SK-N-SH treated with all-trans-retinoic acid at 6 μM for 48 hours (cell line): ENCODE measurements at regions not wholly inside any gene's neighbourhood (a gene's known extent, or its start where the extent isn't known, plus 50 kb on each side); places are given as distances from the start of the nearest gene placed in this dataset.

Experiments used
- ATAC-seq: fragments of 200-7000 bp; cut with Tn5 transposase; 3 replicates; pipeline ENCODE4 v1.9.1; 2020; ENCODE audit warnings: mild to moderate bottlenecking, moderate library complexity
- ARNTL ChIP-seq: fragments of 450-650 bp; formaldehyde crosslinking; IDR thresholded peaks from 2 replicates; pipeline ENCODE4 v1.5.0; 2020; ENCODE audit warnings: low read depth, mild to moderate bottlenecking, moderate library complexity, borderline replicate concordance
- CREB5 ChIP-seq: fragments of 250-450 bp; sonication (Bioruptor Pico); IDR thresholded peaks from 2 replicates; pipeline ENCODE4 v1.5.1; 2020; ENCODE audit warnings: low read depth, mild to moderate bottlenecking, moderate library complexity
- CSDC2 ChIP-seq: fragments of 250-450 bp; sonication (Bioruptor Pico); IDR thresholded peaks from 2 replicates; pipeline ENCODE4 v1.5.0; 2020; ENCODE audit warnings: mild to moderate bottlenecking, moderate library complexity
- ESRRG ChIP-seq: fragments of 250-450 bp; sonication (Bioruptor Pico); IDR thresholded peaks from 2 replicates; pipeline ENCODE4 v1.6.1; 2021; ENCODE audit warnings: mild to moderate bottlenecking
- GLIS3 ChIP-seq: fragments of 250-450 bp; sonication (Bioruptor Pico); IDR thresholded peaks from 2 replicates; pipeline ENCODE4 v1.5.0; 2020; ENCODE audit warnings: mild to moderate bottlenecking, moderate library complexity
- OSR1 ChIP-seq: fragments of 250-450 bp; sonication (Bioruptor Pico); IDR thresholded peaks from 2 replicates; pipeline ENCODE4 v1.8.0; 2022; ENCODE audit warnings: moderate library complexity, mild to moderate bottlenecking, inconsistent platforms
- PATZ1 ChIP-seq: fragments of 250-450 bp; sonication (Bioruptor Pico); IDR thresholded peaks from 2 replicates; pipeline ENCODE4 v1.8.0; 2020; ENCODE audit warnings: mild to moderate bottlenecking, moderate library complexity, borderline replicate concordance
- POU6F1 ChIP-seq: fragments of 250-450 bp; sonication (Bioruptor Pico); IDR thresholded peaks from 2 replicates; pipeline ENCODE4 v1.8.0; 2021; ENCODE audit warnings: low read depth, mild to moderate bottlenecking, moderate library complexity, borderline replicate concordance
- PPARA ChIP-seq: fragments of 250-450 bp; sonication (Bioruptor Pico); IDR thresholded peaks from 2 replicates; pipeline ENCODE4 v1.5.0; 2020; ENCODE audit warnings: mild to moderate bottlenecking, borderline replicate concordance
- RARB ChIP-seq: fragments of 250-450 bp; sonication (Bioruptor Pico); IDR thresholded peaks from 2 replicates; pipeline ENCODE4 v1.8.0; 2021; ENCODE audit warnings: mild to moderate bottlenecking, moderate library complexity
- SNAI2 ChIP-seq: fragments of 250-450 bp; sonication (Bioruptor Pico); IDR thresholded peaks from 2 replicates; pipeline ENCODE4 v1.5.0; 2020; ENCODE audit warnings: mild to moderate bottlenecking, moderate library complexity
- TCF4 ChIP-seq: fragments of 250-450 bp; sonication (Bioruptor Pico); IDR thresholded peaks from 2 replicates; pipeline ENCODE4 v1.8.0; 2021; ENCODE audit warnings: mild to moderate bottlenecking, moderate library complexity, borderline replicate concordance
- TOX ChIP-seq: fragments of 250-450 bp; sonication (Bioruptor Pico); IDR thresholded peaks from 2 replicates; pipeline ENCODE4 v1.8.0; 2021; ENCODE audit warnings: mild to moderate bottlenecking, moderate library complexity, borderline replicate concordance
- TSHZ2 ChIP-seq: fragments of 250-450 bp; sonication (Bioruptor Pico); IDR thresholded peaks from 2 replicates; pipeline ENCODE4 v1.5.0; 2020; ENCODE audit warnings: mild to moderate bottlenecking, moderate library complexity
- ZFP30 ChIP-seq: fragments of 450-650 bp; formaldehyde crosslinking; IDR thresholded peaks from 2 replicates; pipeline ENCODE4 v1.5.0; 2022; ENCODE audit warnings: mild to moderate bottlenecking, moderate library complexity
- ZNF565 ChIP-seq: fragments of 450-650 bp; formaldehyde crosslinking; conservative IDR thresholded peaks from 2 replicates; pipeline ENCODE4 v1.5.0; 2020; ENCODE audit warnings: low read depth, mild to moderate bottlenecking, moderate library complexity
- ZNF70 ChIP-seq: fragments of 450-650 bp; formaldehyde crosslinking; IDR thresholded peaks from 2 replicates; pipeline ENCODE4 v1.5.0; 2020; ENCODE audit warnings: mild to moderate bottlenecking, moderate library complexity
- ZNF8 ChIP-seq: fragments of 450-650 bp; formaldehyde crosslinking; IDR thresholded peaks from 2 replicates; pipeline ENCODE4 v1.5.0; 2020; ENCODE audit warnings: mild to moderate bottlenecking, moderate library complexity

- TF ChIP-seq ZNF565 (CRISPR knock-in tag): no peak
- TF ChIP-seq ZNF8 (CRISPR knock-in tag): no peak
- no peak for TF ChIP-seq ARNTL
- no peak for TF ChIP-seq POU6F1 (CRISPR knock-in tag)
- no peak for TF ChIP-seq ZNF70 (CRISPR knock-in tag)
- no peak for TF ChIP-seq OSR1 (CRISPR knock-in tag)
- no peak for TF ChIP-seq SNAI2
- no peak for TF ChIP-seq PPARA (CRISPR knock-in tag)
- TF ChIP-seq CSDC2: no peak
- no peak for TF ChIP-seq PATZ1 (CRISPR knock-in tag)
- ATAC-seq: no peak
Measured at GRCh38 chr5:58273711-58274110, 186.2 kb downstream of the PLK2 start.

GRCh38 chr5:58268268-58268667, 191.6 kb downstream of the PLK2 start:
- TF ChIP-seq ZNF8 (CRISPR knock-in tag) (no peak), TSHZ2 (CRISPR knock-in tag) (no peak), TCF4 (CRISPR knock-in tag) (no peak), ZFP30 (CRISPR knock-in tag) (no peak), RARB (no peak), OSR1 (CRISPR knock-in tag) (no peak), CSDC2 (no peak), ESRRG (CRISPR knock-in tag) (no peak), ZNF565 (CRISPR knock-in tag) (no peak), ZNF70 (CRISPR knock-in tag) (no peak), TOX (CRISPR knock-in tag) (no peak), ARNTL (no peak), GLIS3 (no peak)
- ATAC-seq: no peak

GRCh38 chr5:58266402-58266801, 193.5 kb downstream of the PLK2 start:
- TF ChIP-seq ZNF565 (CRISPR knock-in tag): no peak
- no peak for TF ChIP-seq PPARA (CRISPR knock-in tag)
- TF ChIP-seq SNAI2: no peak
- TF ChIP-seq, all 23 proteins: peak for 0
- ATAC-seq: peak; percentile 70; the same call in 2 of the 3 replicates

GRCh38 chr5:58265246-58265930, 194.5 kb downstream of the PLK2 start:
- TF ChIP-seq ZNF8 (CRISPR knock-in tag) (no peak), TOX (CRISPR knock-in tag) (no peak), CREB5 (no peak), POU6F1 (CRISPR knock-in tag) (no peak), OSR1 (CRISPR knock-in tag) (no peak), CSDC2 (no peak), ESRRG (CRISPR knock-in tag) (no peak), GLIS3 (no peak)
- ATAC-seq: no peak
